Thyroid gland (tissue), 4 donors: ENCODE measurements at regions not wholly inside any gene's neighbourhood (a gene's known extent, or its start where the extent isn't known, plus 50 kb on each side); places are given as distances from the start of the nearest gene placed in this dataset.

Experiments used
- CTCF ChIP-seq, 6 experiments: fragments of 200-600 bp in 3 of 6; fragments of 450-650 bp in 3 of 6; sonication (generic) in 3 of 6; IDR thresholded peaks; one replicate each; pipeline ENCODE4 v1.5.1; 2016 to 2019; ENCODE audit warnings: antibody characterized with exemption in 6 of 6, mild to moderate bottlenecking in 2 of 6, inconsistent platforms in 1 of 6, moderate library complexity in 1 of 6
- POLR2A ChIP-seq, 2 donors: fragments of 450-650 bp; IDR thresholded peaks; one replicate each; pipeline ENCODE4 v1.6.1; 2017; ENCODE audit warnings: antibody characterized with exemption in 2 of 2, mild to moderate bottlenecking in 2 of 2, moderate library complexity in 1 of 2

GRCh38 chr17:77296769-77297409 is 156.1 kb downstream of the SEC14L1 start:
- no peak for TF ChIP-seq POLR2A (IDR thresholded peaks at IDR 0.05)
- no peak for TF ChIP-seq CTCF (IDR thresholded peaks at IDR 0.05)
